H1 (cell line): ENCODE measurements at regions not wholly inside any gene's neighbourhood (a gene's known extent, or its start where the extent isn't known, plus 50 kb on each side); places are given as distances from the start of the nearest gene placed in this dataset.

Experiments used
- CTCF ChIA-PET: fragments of 300-600 bp; sonication (Branson Sonifier 250); formaldehyde crosslinking; loops from one replicate; lab custom pipeline; 2021; ENCODE audit not compliant: partially characterized antibody; lab: Charles Lee
- POLR2A ChIA-PET: fragments of 300-600 bp; sonication (Branson Sonifier 250); formaldehyde crosslinking; loops from one replicate; lab custom pipeline; 2021; ENCODE audit warnings: inconsistent platforms; ENCODE audit not compliant: partially characterized antibody; lab: Charles Lee
- DNase-seq, 2 experiments: peaks; one replicate each; pipeline versions ENCODE4 v3.0.0 to v3.0.0-alpha.2; 2010 to 2022; ENCODE audit warnings: low spot score in 2 of 2, low read depth in 1 of 2, mixed read lengths in 1 of 2
- FAIRE-seq: peaks from 2 replicates; lab custom pipeline; 2011; peaks lifted over from hg19 to GRCh38; lab: Jason Lieb, UNC
- H2AFZ ChIP-seq: 2 replicates; pipeline ENCODE4 v1.8.1; 2012; ENCODE audit warnings: low read length, inconsistent platforms
- H2AK5ac ChIP-seq: 2 replicates; pipeline ENCODE4 v1.6.1; 2013; ENCODE audit warnings: low read depth, low read length
- H2BK120ac ChIP-seq: replicated peaks from 2 replicates; pipeline ENCODE3; 2013; ENCODE audit warnings: low read depth, low read length, inconsistent platforms
- H2BK12ac ChIP-seq: 2 replicates; pipeline ENCODE4 v1.6.1; 2013; ENCODE audit warnings: low read depth, low read length
- H2BK15ac ChIP-seq: 2 replicates; pipeline ENCODE4 v1.6.1; 2013; ENCODE audit warnings: low read length
- H2BK20ac ChIP-seq: 2 replicates; pipeline ENCODE4 v1.6.1; 2013; ENCODE audit warnings: low read length
- H2BK5ac ChIP-seq: 2 replicates; pipeline ENCODE4 v1.6.1; 2013; ENCODE audit warnings: low read depth, low read length
- H3K14ac ChIP-seq: 2 replicates; pipeline ENCODE4 v1.6.1; 2013; ENCODE audit warnings: inconsistent platforms; ENCODE audit not compliant: insufficient read length
- H3K18ac ChIP-seq: 2 replicates; pipeline ENCODE4 v1.6.1; 2013; ENCODE audit warnings: low read length; ENCODE audit errors: extremely low read depth
- H3K23ac ChIP-seq: 2 replicates; pipeline ENCODE4 v1.6.1; 2013; ENCODE audit warnings: inconsistent platforms; ENCODE audit not compliant: insufficient read length
- H3K23me2 ChIP-seq: 2 replicates; pipeline ENCODE4 v1.6.1; 2013; ENCODE audit warnings: low read depth, low read length
- H3K27ac ChIP-seq: 2 replicates; pipeline ENCODE4 v1.6.1; 2011; ENCODE audit warnings: low read depth, low read length, inconsistent platforms
- H3K27me3 ChIP-seq, 4 experiments: replicated peaks in 1 of 4; 1 replicate in 1 of 4; 2 replicates in 3 of 4; pipeline versions ENCODE4 v1.6.1 to v1.8.1; 2011 to 2013; ENCODE audit warnings: low read length in 3 of 4, mild to moderate bottlenecking in 3 of 4, inconsistent platforms in 2 of 4, mixed read lengths in 2 of 4, moderate library complexity in 1 of 4; ENCODE audit not compliant: control insufficient read depth in 3 of 4, insufficient read depth in 3 of 4; ENCODE audit errors: extremely low read depth in 1 of 4
- H3K36me3 ChIP-seq, 4 experiments: 2 replicates each; pipeline versions ENCODE4 v1.6.1 to v1.8.1; 2011 to 2013; ENCODE audit warnings: mild to moderate bottlenecking in 4 of 4, low read length in 3 of 4, moderate library complexity in 2 of 4, control low read depth in 1 of 4, inconsistent platforms in 1 of 4; ENCODE audit not compliant: insufficient read depth in 4 of 4, control insufficient read depth in 2 of 4
- H3K4ac ChIP-seq: replicated peaks from 2 replicates; pipeline ENCODE3; 2013; ENCODE audit warnings: low read length, low read depth, mixed read lengths, inconsistent platforms; ENCODE audit not compliant: insufficient read length
- H3K4me1 ChIP-seq, 4 experiments: replicated peaks in 1 of 4; 1 replicate in 1 of 4; 2 replicates in 3 of 4; pipeline versions ENCODE4 v1.6.1 to v1.8.1; 2011 to 2013; ENCODE audit warnings: low read length in 3 of 4, inconsistent platforms in 2 of 4, mixed read lengths in 1 of 4; ENCODE audit not compliant: insufficient read depth in 4 of 4, control insufficient read depth in 3 of 4
- H3K4me2 ChIP-seq, 2 experiments: 2 replicates each; pipeline versions ENCODE4 v1.6.1 to v1.8.1; 2011 to 2013; ENCODE audit warnings: low read depth in 2 of 2, low read length in 2 of 2, control low read depth in 1 of 2, inconsistent platforms in 1 of 2, mild to moderate bottlenecking in 1 of 2; ENCODE audit not compliant: insufficient read depth in 1 of 2
- H3K4me3 ChIP-seq, 4 experiments: fragments of 200-600, 300-600 bp in 1 of 4; sonication (generic), shearing (Covaris generic), sonication (Bioruptor Twin) in 1 of 4; 2 replicates each; pipeline versions ENCODE4 v1.5.1 to v1.8.1; 2011 to 2016; ENCODE audit warnings: low read length in 4 of 4, low read depth in 3 of 4, control low read depth in 2 of 4, inconsistent platforms in 2 of 4, mild to moderate bottlenecking in 2 of 4, mixed read lengths in 1 of 4, moderate library complexity in 1 of 4; ENCODE audit not compliant: insufficient read depth in 2 of 4; ENCODE audit errors: extremely low read depth in 1 of 4
- H3K56ac ChIP-seq: replicated peaks from 2 replicates; pipeline ENCODE3; 2013; ENCODE audit warnings: low read depth, mild to moderate bottlenecking, mixed read lengths, low read length, inconsistent platforms; ENCODE audit not compliant: insufficient read length
- H3K79me1 ChIP-seq: 2 replicates; pipeline ENCODE4 v1.6.1; 2013; ENCODE audit warnings: low read depth, low read length, control low read depth
- H3K79me2 ChIP-seq, 2 experiments: 2 replicates each; pipeline versions ENCODE4 v1.6.1 to v1.8.1; 2012 to 2013; ENCODE audit warnings: low read length in 2 of 2, mild to moderate bottlenecking in 2 of 2, inconsistent platforms in 1 of 2; ENCODE audit not compliant: insufficient read depth in 2 of 2, control insufficient read depth in 1 of 2
- H3K9ac ChIP-seq, 4 experiments: replicated peaks in 1 of 4; 1 replicate in 1 of 4; 2 replicates in 3 of 4; pipeline versions ENCODE4 v1.6.1 to v1.8.1; 2011 to 2013; ENCODE audit warnings: low read depth in 3 of 4, low read length in 3 of 4, control low read depth in 2 of 4, mild to moderate bottlenecking in 2 of 4, moderate library complexity in 2 of 4, inconsistent platforms in 1 of 4; ENCODE audit errors: extremely low read depth in 1 of 4
- H3K9me3 ChIP-seq, 2 experiments: 2 replicates each; pipeline versions ENCODE4 v1.6.1 to v1.8.1; 2012 to 2013; ENCODE audit warnings: mild to moderate bottlenecking in 2 of 2, moderate library complexity in 2 of 2, control low read depth in 1 of 2, inconsistent platforms in 1 of 2, low read depth in 1 of 2, low read length in 1 of 2, mixed read lengths in 1 of 2; ENCODE audit not compliant: insufficient read depth in 2 of 2
- H4K20me1 ChIP-seq, 2 experiments: replicated peaks in 1 of 2; 2 replicates each; pipeline versions ENCODE3 to v1.8.1; 2011 to 2013; ENCODE audit warnings: inconsistent platforms in 2 of 2, low read length in 2 of 2, mild to moderate bottlenecking in 1 of 2; ENCODE audit not compliant: insufficient read depth in 2 of 2, control insufficient read depth in 1 of 2
- H4K5ac ChIP-seq: 2 replicates; pipeline ENCODE4 v1.6.1; 2013; ENCODE audit warnings: low read length, low read depth, mixed read lengths, inconsistent platforms; ENCODE audit not compliant: insufficient read length
- H4K8ac ChIP-seq: 2 replicates; pipeline ENCODE4 v1.8.0; 2013; ENCODE audit warnings: mild to moderate bottlenecking, moderate library complexity, low read length, inconsistent platforms; ENCODE audit not compliant: insufficient read depth; ENCODE audit errors: extremely low read depth
- H4K91ac ChIP-seq: replicated peaks from 2 replicates; pipeline ENCODE3; 2013; ENCODE audit warnings: low read length, mixed read lengths, inconsistent platforms; ENCODE audit not compliant: insufficient read length
- ASH2L ChIP-seq: fragments of 200-600, 300-600 bp; sonication (generic); IDR thresholded peaks from one replicate; pipeline ENCODE4 v1.7.1; 2017; ENCODE audit warnings: low read length
- EP300 ChIP-seq, 2 experiments: IDR thresholded peaks; 1 replicate in 1 of 2; 2 replicates in 1 of 2; pipeline ENCODE4 v1.6.1; 2011 to 2012; ENCODE audit warnings: low read depth in 2 of 2, low read length in 2 of 2, mild to moderate bottlenecking in 2 of 2, borderline replicate concordance in 1 of 2, inconsistent platforms in 1 of 2, moderate library complexity in 1 of 2
- FOSL1 ChIP-seq: IDR thresholded peaks from 2 replicates; pipeline ENCODE4 v1.6.1; 2011; ENCODE audit warnings: mild to moderate bottlenecking, low read depth, low read length, moderate library complexity; ENCODE audit not compliant: insufficient read depth
- GTF2F1 ChIP-seq: IDR thresholded peaks from 2 replicates; pipeline ENCODE4 v1.6.1; 2012; ENCODE audit warnings: low read depth, low read length, improper control_type of control experiment, borderline replicate concordance
- MAFK ChIP-seq: IDR thresholded peaks from 2 replicates; pipeline ENCODE4 v1.6.1; 2012; ENCODE audit warnings: low read depth, mild to moderate bottlenecking, improper control_type of control experiment, low read length
- MAX ChIP-seq: IDR thresholded peaks from 2 replicates; pipeline ENCODE4 v1.6.1; 2012; ENCODE audit warnings: inconsistent platforms
- NANOG ChIP-seq: IDR thresholded peaks from 2 replicates; pipeline ENCODE4 v1.6.1; 2011; ENCODE audit warnings: low read length, low read depth, mild to moderate bottlenecking, inconsistent platforms; ENCODE audit not compliant: insufficient read depth, poor library complexity, severe bottlenecking
- NRF1 ChIP-seq: IDR thresholded peaks from 2 replicates; pipeline ENCODE4 v1.6.1; 2011; ENCODE audit warnings: mild to moderate bottlenecking, low read depth, low read length, improper control_type of control experiment
- RXRA ChIP-seq: IDR thresholded peaks from 2 replicates; pipeline ENCODE4 v1.6.1; 2011; ENCODE audit warnings: low read depth, mild to moderate bottlenecking, low read length, moderate library complexity; ENCODE audit not compliant: insufficient read depth
- SAP30 ChIP-seq: fragments of 300-600 bp; sonication (generic); IDR thresholded peaks from 2 replicates; pipeline ENCODE4 v1.7.1; 2012; ENCODE audit warnings: low read length, moderate library complexity, mild to moderate bottlenecking, inconsistent platforms; ENCODE audit not compliant: insufficient read depth, insufficient replicate concordance
- SIRT6 ChIP-seq: IDR thresholded peaks from one replicate; pipeline ENCODE4 v1.7.1; 2012; ENCODE audit warnings: low read length, inconsistent platforms
- SP1 ChIP-seq: IDR thresholded peaks from 2 replicates; pipeline ENCODE4 v1.6.1; 2011; ENCODE audit warnings: low read depth, low read length
- TCF12 ChIP-seq: IDR thresholded peaks from 2 replicates; pipeline ENCODE4 v1.6.1; 2011; ENCODE audit warnings: low read depth, mild to moderate bottlenecking, low read length
- whole genome bisulfite sequencing, 2 experiments: shearing (Covaris generic) in 1 of 2; methylation state at CpG; one replicate each; pipeline versions ENCODE4 v1.1.6 to v1.1.7; 2013 to 2015; ENCODE audit warnings: low lambda C conversion rate in 2 of 2, mixed read lengths in 2 of 2, inconsistent platforms in 1 of 2, low coverage in 1 of 2, missing lambda C conversion rate in 1 of 2; ENCODE audit not compliant: insufficient replicate concordance in 2 of 2, insufficient coverage in 1 of 2, insufficient read length in 1 of 2; ENCODE audit errors: extremely low coverage in 1 of 2, missing lambda C conversion rate in 1 of 2; 5-methylcytosine and 5-hydroxymethylcytosine counted together

DNA sequence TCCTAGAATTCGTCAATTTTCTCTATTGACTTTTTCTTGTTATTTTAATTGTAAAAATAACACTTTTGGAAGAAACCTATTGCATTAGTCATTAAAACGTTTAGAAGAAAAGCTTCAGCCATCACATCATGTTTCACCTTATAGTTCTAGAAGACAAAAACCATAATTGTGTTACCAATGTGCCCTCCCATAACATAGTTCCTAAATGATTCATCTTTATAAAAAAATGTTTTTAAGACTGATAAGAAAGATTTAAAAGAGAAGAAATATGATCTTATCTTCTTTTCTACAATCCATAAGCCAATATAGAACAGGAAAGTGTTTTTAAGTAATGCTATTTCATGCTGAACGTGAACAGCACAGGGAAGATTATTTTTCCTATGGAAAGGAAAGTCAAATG lies 316.6 kb upstream of the NDST4 start (continued):
- TF ChIP-seq ASH2L = no peak

DNA sequence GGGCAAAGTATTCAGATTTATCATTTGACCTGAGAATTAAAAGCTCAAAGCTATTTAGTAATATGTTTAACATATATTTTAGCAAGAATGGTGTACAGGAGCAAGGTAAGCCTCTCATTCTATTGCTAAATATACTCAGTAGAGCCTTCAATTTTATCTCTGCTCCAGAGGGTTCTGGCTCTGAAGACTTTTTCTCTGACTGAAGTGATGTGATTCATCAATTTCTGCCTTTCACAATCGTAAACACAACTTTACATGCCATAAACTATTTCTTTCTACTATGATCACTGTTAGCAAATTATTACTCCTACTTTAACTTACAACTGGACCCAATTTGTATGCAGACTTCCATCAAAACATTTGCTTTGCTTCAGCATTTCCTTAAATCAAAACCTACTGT lies 315.0 kb upstream of the NDST4 start:
- ChIA-PET CTCF (no interaction called here), POLR2A (no interaction called here)
- H3K23ac ChIP-seq = no peak overlapping the region
- 0 out of 8 replicates have a peak, but pooled peaks cover 0 to 2% (median 0%) of the 10 kb centered on the region in 4 experiments for H3K36me3 ChIP-seq
- H4K8ac ChIP-seq = no peak overlapping the region
- no peaks in the 10 kb centered on the region for H4K20me1 ChIP-seq
- H3K56ac ChIP-seq = no peak overlapping the region
- no peaks in the 10 kb centered on the region for H3K79me1 ChIP-seq
- H2BK5ac ChIP-seq = no peak overlapping the region
- no peaks in the 10 kb centered on the region for H3K4me1 ChIP-seq
- H3K4me3 ChIP-seq = no peak overlapping the region
- H3K18ac ChIP-seq = no peak overlapping the region
- FAIRE-seq = no peak
- no peak overlapping the region for H3K4me2 ChIP-seq
- 87% methylated on average over 1 of the region's 1 CpG; no CpG with 5 or more reads in 1 of the 2 experiments for WGBS, 2 experiments
- no peak overlapping the region for H3K14ac ChIP-seq
- no peak overlapping the region for H2BK15ac ChIP-seq
- H3K9me3 ChIP-seq = peaks cover 7 to 8% of the 10 kb centered on the region in 2 experiments; a peak in 3 of 4 replicates
- H3K9ac ChIP-seq = no peak overlapping the region
- H2BK120ac ChIP-seq = no peak overlapping the region
- H4K91ac ChIP-seq = no peak overlapping the region
- no peaks in the 10 kb centered on the region for H3K27me3 ChIP-seq
- H3K4ac ChIP-seq = no peak overlapping the region
- DNase-seq = no peak
- H2BK20ac ChIP-seq = no peak overlapping the region
- H2BK12ac ChIP-seq = no peak overlapping the region
- no peak overlapping the region for H3K27ac ChIP-seq
- no peak overlapping the region for H2AFZ ChIP-seq
- H4K5ac ChIP-seq = no peak overlapping the region
- no peaks in the 10 kb centered on the region for H3K23me2 ChIP-seq
- no peaks in the 10 kb centered on the region for H3K79me2 ChIP-seq
- no peak overlapping the region for H2AK5ac ChIP-seq
- TF ChIP-seq RXRA (no peak), SIRT6 (no peak), FOSL1 (no peak), GTF2F1 (no peak), MAX (no peak), SP1 (no peak), SAP30 (no peak), EP300 (IDR thresholded peaks at IDR 0.05; ENCODE audit: borderline replicate concordance in 1 of 2, low read depth in 2 of 2, low read length in 2 of 2) (no peak), MAFK (no peak), NRF1 (no peak), TCF12 (no peak), NANOG (no peak)
